ENCODE measurements at regions not wholly inside any gene's neighbourhood (a gene's known extent, or its start where the extent isn't known, plus 50 kb on each side); places are given as distances from the start of the nearest gene placed in this dataset.

GRCh38 chr3:163056874-163057497, 1560.4 kb downstream of the OTOL1 start:
- no peak overlapping the region for H3K4me3 ChIP-seq
- ATAC-seq (peak; percentile 47; the same call in 1 of the 3 replicates), FAIRE-seq (no peak), DNase-seq (ENCODE audit: extremely low read depth in 1 of 4, low spot score in 3 of 4) (peak; percentile 22 to 58 (median 26))
- no peaks in the 10 kb centered on the region for H3K9me1 ChIP-seq (ENCODE audit: control insufficient read depth, insufficient read depth, low read length)
- 0 out of 2 replicates have a peak, but pooled peaks cover 1% of the 10 kb centered on the region for H3K9me3 ChIP-seq (replicated peaks; ENCODE audit: control insufficient read depth, insufficient read depth, low read depth, low read length)
- CTCF ChIA-PET (ENCODE audit: low intra/inter-chr PET ratio), result no interaction called here
- H3K4me1 ChIP-seq (replicated peaks in 1 of 2; ENCODE audit: control insufficient read depth in 2 of 2, insufficient read depth in 2 of 2, low read length in 2 of 2), result no peaks in the 10 kb centered on the region
- intact Hi-C loops (cut with micrococcal nuclease) (loop anchor here (5.0 to 10.0 kb wide), 2 partner anchors 435 to 568 kb away; no protein-coding TSS in a partner anchor), in situ Hi-C loops (cut with MboI) (no loop called here)
- H3K36me3 ChIP-seq (ENCODE audit: control insufficient read depth, insufficient read depth, low read length), result no peaks in the 10 kb centered on the region
- H3K27ac ChIP-seq (ENCODE audit: extremely low read depth, low read depth, low read length), result no peak overlapping the region
- H3K4me2 ChIP-seq (ENCODE audit: insufficient read depth, low read length), result no peak overlapping the region
- no TSS peak for BruUV-seq (replicated peaks)
- no peaks in the 10 kb centered on the region for H4K20me1 ChIP-seq (replicated peaks; ENCODE audit: control insufficient read depth, insufficient read depth, low read length)
- H3K27me3 ChIP-seq (ENCODE audit: control insufficient read depth in 2 of 2, insufficient read depth in 2 of 2, low read length in 2 of 2), result no peaks in the 10 kb centered on the region
- H2AFZ ChIP-seq (ENCODE audit: low read depth, low read length), result no peak overlapping the region
- H3K9ac ChIP-seq (ENCODE audit: insufficient read depth in 1 of 2, low read depth in 2 of 2, low read length in 2 of 2), result no peak overlapping the region
- 4% methylated on average over 2 of the region's 2 CpGs for WGBS (ENCODE audit: insufficient coverage, low coverage, missing lambda C conversion rate)
- H3K79me2 ChIP-seq (ENCODE audit: control insufficient read depth, insufficient read depth, low read length), result no peaks in the 10 kb centered on the region
- POLR2A ChIA-PET, result no interaction called here
- TF ChIP-seq WHSC1 (IDR thresholded peaks at IDR 0.05; ENCODE audit: low read length) (no peak), RAD21 (CRISPR knock-in tag; conservative IDR thresholded peaks at IDR 0.05 in 1 of 2, IDR thresholded peaks at IDR 0.05 in 1 of 2) (peak; percentile 35 to 60; a peak in 3 of 4 replicates), PHTF2 (CRISPR knock-in tag; IDR thresholded peaks at IDR 0.05) (no peak), FOXJ2 (tag; IDR thresholded peaks at IDR 0.05) (no peak), IRF9 (tag; IDR thresholded peaks at IDR 0.05) (no peak), ZNF561 (CRISPR knock-in tag; conservative IDR thresholded peaks at IDR 0.05) (no peak), ZNF707 (CRISPR knock-in tag; conservative IDR thresholded peaks at IDR 0.05) (no peak), TAL1 (IDR thresholded peaks at IDR 0.05) (no peak), E2F6 (IDR thresholded peaks at IDR 0.05; ENCODE audit: borderline replicate concordance in 1 of 2, extremely low read depth in 1 of 2, insufficient read depth in 1 of 2, insufficient read length in 1 of 2, low read depth in 1 of 2, low read length in 1 of 2, poor library complexity in 1 of 2, severe bottlenecking in 1 of 2) (no peak), ZKSCAN8 (CRISPR knock-in tag; IDR thresholded peaks at IDR 0.05) (no peak), NR3C1 (CRISPR knock-in tag; IDR thresholded peaks at IDR 0.05) (no peak), REST (IDR thresholded peaks at IDR 0.05; ENCODE audit: borderline replicate concordance) (peak; percentile 39; the same call in 1 of the 2 replicates), REST (CRISPR knock-in tag; IDR thresholded peaks at IDR 0.05; ENCODE audit: low read depth) (no peak)
